HCT116 (cell line): ENCODE measurements at regions not wholly inside any gene's neighbourhood (a gene's known extent, or its start where the extent isn't known, plus 50 kb on each side); places are given as distances from the start of the nearest gene placed in this dataset.

Experiments
- CEBPB ChIP-seq: IDR thresholded peaks from 2 replicates; pipeline ENCODE4 v1.6.1; 2012; ENCODE audit warnings: low read depth
- CTCF ChIP-seq, 3 experiments: fragments of 200-600 bp in 1 of 3; sonication (generic) in 1 of 3; IDR thresholded peaks in 2 of 3; conservative IDR thresholded peaks in 1 of 3; 2 replicates each; pipeline ENCODE4 v1.5.1; 2012 to 2017; ENCODE audit warnings: low read depth in 2 of 3, low read length in 2 of 3, antibody characterized with exemption in 1 of 3, borderline replicate concordance in 1 of 3, control low read depth in 1 of 3, mild to moderate bottlenecking in 1 of 3, mixed read lengths in 1 of 3, mixed run types in 1 of 3, moderate library complexity in 1 of 3; ENCODE audit not compliant: insufficient read depth in 1 of 3
- EZH2 ChIP-seq: fragments of 200-600 bp; sonication (generic); IDR thresholded peaks from 2 replicates; pipeline ENCODE4 v1.6.1; 2017; ENCODE audit warnings: antibody characterized with exemption, mixed run types
- EZH2phosphoT487 ChIP-seq: fragments of 200-600 bp; IDR thresholded peaks from 2 replicates; pipeline ENCODE4 v1.6.1; 2018; ENCODE audit warnings: antibody characterized with exemption, borderline replicate concordance
- JUND ChIP-seq: IDR thresholded peaks from 2 replicates; pipeline ENCODE4 v1.6.1; 2012
- POLR2A ChIP-seq: IDR thresholded peaks from 2 replicates; pipeline ENCODE4 v1.7.0; 2011; ENCODE audit warnings: borderline replicate concordance; ENCODE audit not compliant: insufficient read depth, insufficient read length; ENCODE audit errors: extremely low read depth

- no peak for TF ChIP-seq EZH2
- no peak for TF ChIP-seq CTCF (IDR thresholded peaks at IDR 0.05 in 2 of 3, conservative IDR thresholded peaks at IDR 0.05 in 1 of 3; ENCODE audit: borderline replicate concordance in 1 of 3, insufficient read depth in 1 of 3, low read depth in 2 of 3, low read length in 2 of 3)
- no peak for TF ChIP-seq POLR2A
- TF ChIP-seq CEBPB: no peak
- no peak for TF ChIP-seq EZH2phosphoT487
- no peak for TF ChIP-seq JUND
Measured at GRCh38 chr13:67935626-67936025, 705.5 kb upstream of the PCDH9 start.
